ENCODE measurements at regions not wholly inside any gene's neighbourhood (a gene's known extent, or its start where the extent isn't known, plus 50 kb on each side); places are given as distances from the start of the nearest gene placed in this dataset.

DNA sequence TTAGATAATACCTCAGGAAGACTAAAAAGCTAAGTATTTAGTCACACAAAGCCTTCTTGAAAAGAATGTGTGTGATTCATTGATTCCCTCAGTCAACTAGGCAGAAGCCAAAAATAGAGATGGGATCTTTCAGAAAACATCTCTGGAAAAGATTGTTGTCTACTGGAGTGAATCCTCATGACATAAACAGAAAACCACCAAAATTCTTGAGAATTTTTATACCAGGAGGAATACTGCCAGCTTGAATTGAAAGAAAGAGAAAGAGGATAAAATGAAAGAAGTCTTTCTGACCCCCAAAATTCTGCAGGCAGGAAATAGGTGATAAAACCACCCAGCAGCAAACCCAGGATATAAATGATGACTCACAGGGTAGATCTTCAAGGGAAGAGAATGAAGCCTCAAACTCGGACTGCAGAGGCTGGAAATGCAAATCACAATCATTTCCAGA is 363.1 kb upstream of the PLSCR5 start:
- H4K12ac ChIP-seq (ENCODE audit: low read depth, low read length) = no peak overlapping the region
- H2BK5ac ChIP-seq (ENCODE audit: low read depth, low read length, poor library complexity) = no peak overlapping the region
- H3K4me3 ChIP-seq (ENCODE audit: low read depth, low read length) = no peak overlapping the region
- H3K36me3 ChIP-seq (ENCODE audit: control insufficient read depth in 1 of 2, insufficient read depth in 2 of 2, low read length in 2 of 2) = no peaks in the 10 kb centered on the region
- H3K27me3 ChIP-seq (ENCODE audit: insufficient read depth, low read length) = no peaks in the 10 kb centered on the region
- H3K23ac ChIP-seq (ENCODE audit: low read length) = no peak overlapping the region
- no peak overlapping the region for H2BK12ac ChIP-seq (ENCODE audit: low read length)
- peak overlapping the region; percentile 20 for H3K27ac ChIP-seq (ENCODE audit: low read depth, low read length)
- WGBS (ENCODE audit: extremely low coverage, insufficient coverage, insufficient read length) = no CpG with 5 or more reads among the region's 1 CpG
- H2BK120ac ChIP-seq (ENCODE audit: insufficient read depth, low read length, poor library complexity) = no peak overlapping the region
- no peak overlapping the region for H3K14ac ChIP-seq (ENCODE audit: low read length)
- no peak overlapping the region for H3K18ac ChIP-seq (ENCODE audit: low read length)
- H3K4me2 ChIP-seq (ENCODE audit: low read length) = no peak overlapping the region
- no peak overlapping the region for H2AK5ac ChIP-seq (ENCODE audit: low read length)
- no peaks in the 10 kb centered on the region for H3K4me1 ChIP-seq (ENCODE audit: control insufficient read depth in 1 of 2, insufficient read depth in 2 of 2, low read length in 2 of 2)
- H2AFZ ChIP-seq (ENCODE audit: insufficient read depth, low read length, poor library complexity) = no peak overlapping the region
- H4K91ac ChIP-seq (ENCODE audit: low read depth, low read length) = no peak overlapping the region
- DNase-seq = peak; percentile 18 to 83
- H4K8ac ChIP-seq (ENCODE audit: low read depth, low read length) = no peak overlapping the region
- H3K9ac ChIP-seq (ENCODE audit: low read length) = no peak overlapping the region
- no peak overlapping the region for H3K4ac ChIP-seq (ENCODE audit: low read depth, low read length)
- no peaks in the 10 kb centered on the region for H3K9me3 ChIP-seq (ENCODE audit: insufficient read depth, low read depth, low read length)
- H3K79me1 ChIP-seq (ENCODE audit: low read length) = no peaks in the 10 kb centered on the region
- H3K79me2 ChIP-seq (ENCODE audit: control insufficient read depth, insufficient read depth, low read length, poor library complexity) = no peaks in the 10 kb centered on the region

DNA sequence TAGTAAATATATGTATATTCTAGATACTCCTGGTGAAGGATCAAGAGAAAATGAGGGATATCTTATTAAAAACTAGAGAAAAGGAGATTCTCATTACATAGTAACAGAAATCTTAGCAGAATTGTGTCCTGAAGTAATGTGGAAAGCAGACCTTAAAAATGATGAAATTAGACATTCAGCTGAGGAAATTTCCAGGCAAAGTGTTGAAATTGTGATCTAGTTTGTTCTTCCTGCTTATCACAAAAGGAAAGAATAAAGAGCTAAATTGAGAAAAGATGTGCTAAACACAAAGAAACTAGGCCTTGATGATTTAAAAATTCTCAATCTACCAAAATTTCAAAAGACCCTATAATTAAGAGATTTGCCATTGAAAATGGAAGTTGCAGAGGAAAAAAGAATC is 362.6 kb upstream of the PLSCR5 start:
- Histone ChIP-seq H3K27me3 (ENCODE audit: insufficient read depth, low read length) (no peaks in the 10 kb centered on the region), H3K79me1 (ENCODE audit: low read length) (no peaks in the 10 kb centered on the region), H3K79me2 (ENCODE audit: control insufficient read depth, insufficient read depth, low read length, poor library complexity) (no peaks in the 10 kb centered on the region), H2BK5ac (ENCODE audit: low read depth, low read length, poor library complexity) (no peak overlapping the region), H3K4me1 (ENCODE audit: control insufficient read depth in 1 of 2, insufficient read depth in 2 of 2, low read length in 2 of 2) (no peaks in the 10 kb centered on the region), H3K36me3 (ENCODE audit: control insufficient read depth in 1 of 2, insufficient read depth in 2 of 2, low read length in 2 of 2) (no peaks in the 10 kb centered on the region), H3K18ac (ENCODE audit: low read length) (no peak overlapping the region), H4K12ac (ENCODE audit: low read depth, low read length) (no peak overlapping the region), H3K9ac (ENCODE audit: low read length) (no peak overlapping the region), H3K9me3 (ENCODE audit: insufficient read depth, low read depth, low read length) (no peaks in the 10 kb centered on the region), H2AK5ac (ENCODE audit: low read length) (no peak overlapping the region), H3K4me2 (ENCODE audit: low read length) (no peak overlapping the region), H4K8ac (ENCODE audit: low read depth, low read length) (no peak overlapping the region), H3K14ac (ENCODE audit: low read length) (no peak overlapping the region), H2BK120ac (ENCODE audit: insufficient read depth, low read length, poor library complexity) (no peak overlapping the region), H3K23ac (ENCODE audit: low read length) (no peak overlapping the region), H3K4ac (ENCODE audit: low read depth, low read length) (no peak overlapping the region), H4K91ac (ENCODE audit: low read depth, low read length) (no peak overlapping the region), H2BK12ac (ENCODE audit: low read length) (no peak overlapping the region), H3K27ac (ENCODE audit: low read depth, low read length) (no peak overlapping the region), H3K4me3 (ENCODE audit: low read depth, low read length) (no peak overlapping the region), H2AFZ (ENCODE audit: insufficient read depth, low read length, poor library complexity) (no peak overlapping the region)
- DNase-seq = peak in 1 of 2 donors; percentile 71

DNA sequence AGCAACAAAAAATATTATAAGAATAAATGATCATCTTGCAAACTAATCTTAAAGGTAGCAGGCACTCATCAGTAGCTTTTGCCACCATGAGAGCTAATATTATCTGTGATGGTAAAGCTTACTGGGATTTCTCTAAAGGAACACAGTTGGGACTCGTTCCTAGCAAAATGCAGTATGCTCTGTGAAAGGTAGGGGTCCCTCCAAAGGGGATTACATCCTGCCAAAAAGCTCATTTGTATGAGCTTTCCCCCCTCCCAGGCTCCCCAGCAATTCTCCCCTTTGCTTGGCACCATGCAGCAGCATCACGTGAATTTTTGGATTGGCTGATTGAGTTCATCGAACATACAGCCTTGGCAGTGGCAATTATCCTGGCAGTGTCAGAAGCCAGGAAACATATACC is 361.0 kb upstream of the PLSCR5 start:
- Histone ChIP-seq H4K8ac (ENCODE audit: low read depth, low read length) (no peak overlapping the region), H2BK120ac (ENCODE audit: insufficient read depth, low read length, poor library complexity) (no peak overlapping the region), H2BK5ac (ENCODE audit: low read depth, low read length, poor library complexity) (no peak overlapping the region)

DNA sequence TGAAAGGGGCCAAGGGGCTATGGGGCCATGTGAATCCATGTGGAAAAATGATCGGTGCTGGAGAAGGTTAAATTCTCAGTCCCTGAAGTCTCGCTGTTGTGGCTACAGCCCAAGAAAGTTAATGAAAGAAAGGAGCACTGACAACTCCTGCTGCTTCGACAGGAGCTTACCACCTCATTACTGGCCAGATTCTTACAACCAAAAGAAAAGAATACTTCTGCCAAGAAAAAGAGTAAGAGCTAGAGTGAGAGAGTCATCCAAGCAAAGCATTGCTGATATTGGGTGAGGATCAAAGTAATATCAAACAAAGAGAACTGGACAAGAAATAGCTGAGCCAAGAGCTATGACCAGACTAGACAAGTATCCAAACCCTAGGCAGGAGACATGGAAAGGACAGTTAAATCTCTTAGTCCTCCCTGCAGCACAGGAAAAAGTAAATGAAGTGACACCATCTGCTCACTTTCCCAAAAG is 348.4 kb upstream of the PLSCR5 start:
- WGBS (ENCODE audit: extremely low coverage, insufficient coverage, insufficient read length) = no CpG with 5 or more reads among the region's 3 CpGs
- H3K4me2 ChIP-seq (ENCODE audit: low read length) = no peak overlapping the region
- no peak overlapping the region for H3K18ac ChIP-seq (ENCODE audit: low read length)
- H2BK5ac ChIP-seq (ENCODE audit: low read depth, low read length, poor library complexity) = no peak overlapping the region
- no peak overlapping the region for H2AK5ac ChIP-seq (ENCODE audit: low read length)
- no peak overlapping the region for H3K14ac ChIP-seq (ENCODE audit: low read length)
- no peak overlapping the region for H3K27ac ChIP-seq (ENCODE audit: low read depth, low read length)
- no peak overlapping the region for H4K12ac ChIP-seq (ENCODE audit: low read depth, low read length)
- no peaks in the 10 kb centered on the region for H3K9me3 ChIP-seq (ENCODE audit: insufficient read depth, low read depth, low read length)
- no peaks in the 10 kb centered on the region for H3K4me1 ChIP-seq (ENCODE audit: control insufficient read depth in 1 of 2, insufficient read depth in 2 of 2, low read length in 2 of 2)
- H4K91ac ChIP-seq (ENCODE audit: low read depth, low read length) = no peak overlapping the region
- H2BK120ac ChIP-seq (ENCODE audit: insufficient read depth, low read length, poor library complexity) = no peak overlapping the region
- H2AFZ ChIP-seq (ENCODE audit: insufficient read depth, low read length, poor library complexity) = no peak overlapping the region
- H3K4me3 ChIP-seq (ENCODE audit: low read depth, low read length) = no peak overlapping the region
- no peak overlapping the region for H4K8ac ChIP-seq (ENCODE audit: low read depth, low read length)
- H3K79me2 ChIP-seq (ENCODE audit: control insufficient read depth, insufficient read depth, low read length, poor library complexity) = no peaks in the 10 kb centered on the region
- H3K9ac ChIP-seq (ENCODE audit: low read length) = no peak overlapping the region
- H2BK12ac ChIP-seq (ENCODE audit: low read length) = no peak overlapping the region
- DNase-seq = no peak
- no peaks in the 10 kb centered on the region for H3K27me3 ChIP-seq (ENCODE audit: insufficient read depth, low read length)
- H3K36me3 ChIP-seq (ENCODE audit: control insufficient read depth in 1 of 2, insufficient read depth in 2 of 2, low read length in 2 of 2) = no peaks in the 10 kb centered on the region
- no peaks in the 10 kb centered on the region for H3K79me1 ChIP-seq (ENCODE audit: low read length)
- no peak overlapping the region for H3K23ac ChIP-seq (ENCODE audit: low read length)
- no peak overlapping the region for H3K4ac ChIP-seq (ENCODE audit: low read depth, low read length)

More for the DNA sequence above, 361.0 kb upstream of the PLSCR5 start:
- DNase-seq = no peak
- Histone ChIP-seq H3K9ac (ENCODE audit: low read length) (no peak overlapping the region), H3K4me1 (ENCODE audit: control insufficient read depth in 1 of 2, insufficient read depth in 2 of 2, low read length in 2 of 2) (no peaks in the 10 kb centered on the region), H3K79me1 (ENCODE audit: low read length) (no peaks in the 10 kb centered on the region), H3K4me2 (ENCODE audit: low read length) (no peak overlapping the region), H3K27me3 (ENCODE audit: insufficient read depth, low read length) (no peaks in the 10 kb centered on the region), H3K9me3 (ENCODE audit: insufficient read depth, low read depth, low read length) (no peaks in the 10 kb centered on the region), H3K18ac (ENCODE audit: low read length) (no peak overlapping the region), H2AFZ (ENCODE audit: insufficient read depth, low read length, poor library complexity) (no peak overlapping the region), H3K4me3 (ENCODE audit: low read depth, low read length) (no peak overlapping the region), H3K27ac (ENCODE audit: low read depth, low read length) (no peak overlapping the region), H3K14ac (ENCODE audit: low read length) (no peak overlapping the region), H2BK12ac (ENCODE audit: low read length) (no peak overlapping the region), H2AK5ac (ENCODE audit: low read length) (no peak overlapping the region), H3K23ac (ENCODE audit: low read length) (no peak overlapping the region), H3K79me2 (ENCODE audit: control insufficient read depth, insufficient read depth, low read length, poor library complexity) (no peaks in the 10 kb centered on the region), H3K4ac (ENCODE audit: low read depth, low read length) (no peak overlapping the region), H3K36me3 (ENCODE audit: control insufficient read depth in 1 of 2, insufficient read depth in 2 of 2, low read length in 2 of 2) (no peaks in the 10 kb centered on the region), H4K91ac (ENCODE audit: low read depth, low read length) (no peak overlapping the region), H4K12ac (ENCODE audit: low read depth, low read length) (no peak overlapping the region)
- WGBS (ENCODE audit: extremely low coverage, insufficient coverage, insufficient read length) = no CpG with 5 or more reads among the region's 3 CpGs
